IMR-90 (cell line): ENCODE measurements at regions not wholly inside any gene's neighbourhood (a gene's known extent, or its start where the extent isn't known, plus 50 kb on each side); places are given as distances from the start of the nearest gene placed in this dataset.

ENCODE experiments used
- CEBPB ChIP-seq: IDR thresholded peaks from 2 replicates; pipeline ENCODE4 v1.6.1; 2012; ENCODE audit warnings: low read depth, low read length, improper control_type of control experiment
- FOS ChIP-seq: fragments of 150-350 bp; IDR thresholded peaks from 2 replicates; pipeline ENCODE4 v1.6.1; 2016; ENCODE audit warnings: low read depth, low read length
- MAZ ChIP-seq: IDR thresholded peaks from 2 replicates; pipeline ENCODE4 v1.6.1; 2012; ENCODE audit warnings: low read depth, mild to moderate bottlenecking, low read length, improper control_type of control experiment, moderate library complexity, borderline replicate concordance
- POLR2A ChIP-seq: IDR thresholded peaks from 2 replicates; pipeline ENCODE4 v1.6.1; 2012; ENCODE audit warnings: mild to moderate bottlenecking, low read depth, low read length
- RAD21 ChIP-seq: IDR thresholded peaks from 2 replicates; pipeline ENCODE4 v1.6.1; 2012; ENCODE audit warnings: low read length, improper control_type of control experiment
- RFX5 ChIP-seq: IDR thresholded peaks from 2 replicates; pipeline ENCODE4 v1.8.0; 2012; ENCODE audit warnings: low read depth, mild to moderate bottlenecking, low read length, moderate library complexity
- SMC3 ChIP-seq: fragments of 150-350 bp; IDR thresholded peaks from 2 replicates; pipeline ENCODE4 v1.6.1; 2016; ENCODE audit warnings: low read depth, mild to moderate bottlenecking, antibody characterized with exemption, low read length, moderate library complexity
- TF ChIP-seq, protein P1 (sequence below): fragments of 150-350 bp; IDR thresholded peaks from 2 replicates; pipeline ENCODE4 v1.6.1; 2016; ENCODE audit warnings: low read depth, mild to moderate bottlenecking, low read length, moderate library complexity, borderline replicate concordance
- TF ChIP-seq, protein P2 (sequence below): conservative IDR thresholded peaks from 2 replicates; pipeline ENCODE4 v1.5.1; 2012; ENCODE audit warnings: mild to moderate bottlenecking, low read depth, low read length, improper control_type of control experiment
- TF ChIP-seq, protein P3 (sequence below): fragments of 150-350 bp; IDR thresholded peaks from 2 replicates; pipeline ENCODE4 v1.6.1; 2017; ENCODE audit warnings: mild to moderate bottlenecking, antibody characterized with exemption, low read length, low read depth

DNA sequence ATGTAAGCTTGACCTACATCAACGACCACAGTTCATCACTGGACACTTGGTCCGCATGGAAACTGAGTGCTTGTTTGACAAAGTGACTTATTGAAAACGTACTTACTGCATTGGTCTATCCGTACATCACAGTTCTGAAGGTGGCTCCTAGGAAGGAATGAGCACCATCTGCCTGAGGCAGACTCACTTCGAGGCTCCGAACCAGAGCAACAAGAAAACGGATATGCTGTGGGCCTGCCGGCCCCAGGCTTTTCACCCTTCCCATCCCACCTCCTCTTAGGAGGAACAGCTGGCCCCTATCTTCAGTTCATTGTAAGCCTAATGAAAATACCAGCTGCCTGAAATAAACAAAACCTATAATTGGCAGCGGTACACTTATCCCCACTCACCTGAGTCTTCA lies 67.2 kb upstream of the TSLP start:
- TF ChIP-seq, protein P1, sequence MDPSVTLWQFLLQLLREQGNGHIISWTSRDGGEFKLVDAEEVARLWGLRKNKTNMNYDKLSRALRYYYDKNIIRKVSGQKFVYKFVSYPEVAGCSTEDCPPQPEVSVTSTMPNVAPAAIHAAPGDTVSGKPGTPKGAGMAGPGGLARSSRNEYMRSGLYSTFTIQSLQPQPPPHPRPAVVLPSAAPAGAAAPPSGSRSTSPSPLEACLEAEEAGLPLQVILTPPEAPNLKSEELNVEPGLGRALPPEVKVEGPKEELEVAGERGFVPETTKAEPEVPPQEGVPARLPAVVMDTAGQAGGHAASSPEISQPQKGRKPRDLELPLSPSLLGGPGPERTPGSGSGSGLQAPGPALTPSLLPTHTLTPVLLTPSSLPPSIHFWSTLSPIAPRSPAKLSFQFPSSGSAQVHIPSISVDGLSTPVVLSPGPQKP: no peak
- TF ChIP-seq, protein P2, sequence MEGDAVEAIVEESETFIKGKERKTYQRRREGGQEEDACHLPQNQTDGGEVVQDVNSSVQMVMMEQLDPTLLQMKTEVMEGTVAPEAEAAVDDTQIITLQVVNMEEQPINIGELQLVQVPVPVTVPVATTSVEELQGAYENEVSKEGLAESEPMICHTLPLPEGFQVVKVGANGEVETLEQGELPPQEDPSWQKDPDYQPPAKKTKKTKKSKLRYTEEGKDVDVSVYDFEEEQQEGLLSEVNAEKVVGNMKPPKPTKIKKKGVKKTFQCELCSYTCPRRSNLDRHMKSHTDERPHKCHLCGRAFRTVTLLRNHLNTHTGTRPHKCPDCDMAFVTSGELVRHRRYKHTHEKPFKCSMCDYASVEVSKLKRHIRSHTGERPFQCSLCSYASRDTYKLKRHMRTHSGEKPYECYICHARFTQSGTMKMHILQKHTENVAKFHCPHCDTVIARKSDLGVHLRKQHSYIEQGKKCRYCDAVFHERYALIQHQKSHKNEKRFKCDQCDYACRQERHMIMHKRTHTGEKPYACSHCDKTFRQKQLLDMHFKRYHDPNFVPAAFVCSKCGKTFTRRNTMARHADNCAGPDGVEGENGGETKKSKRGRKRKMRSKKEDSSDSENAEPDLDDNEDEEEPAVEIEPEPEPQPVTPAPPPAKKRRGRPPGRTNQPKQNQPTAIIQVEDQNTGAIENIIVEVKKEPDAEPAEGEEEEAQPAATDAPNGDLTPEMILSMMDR: no peak
- TF ChIP-seq, protein P3, sequence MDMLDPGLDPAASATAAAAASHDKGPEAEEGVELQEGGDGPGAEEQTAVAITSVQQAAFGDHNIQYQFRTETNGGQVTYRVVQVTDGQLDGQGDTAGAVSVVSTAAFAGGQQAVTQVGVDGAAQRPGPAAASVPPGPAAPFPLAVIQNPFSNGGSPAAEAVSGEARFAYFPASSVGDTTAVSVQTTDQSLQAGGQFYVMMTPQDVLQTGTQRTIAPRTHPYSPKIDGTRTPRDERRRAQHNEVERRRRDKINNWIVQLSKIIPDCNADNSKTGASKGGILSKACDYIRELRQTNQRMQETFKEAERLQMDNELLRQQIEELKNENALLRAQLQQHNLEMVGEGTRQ: no peak
- TF ChIP-seq RAD21 (no peak), POLR2A (no peak), CEBPB (no peak), MAZ (no peak), FOS (no peak), SMC3 (no peak), RFX5 (no peak)
